ENCODE measurements at regions not wholly inside any gene's neighbourhood (a gene's known extent, or its start where the extent isn't known, plus 50 kb on each side); places are given as distances from the start of the nearest gene placed in this dataset.

DNA sequence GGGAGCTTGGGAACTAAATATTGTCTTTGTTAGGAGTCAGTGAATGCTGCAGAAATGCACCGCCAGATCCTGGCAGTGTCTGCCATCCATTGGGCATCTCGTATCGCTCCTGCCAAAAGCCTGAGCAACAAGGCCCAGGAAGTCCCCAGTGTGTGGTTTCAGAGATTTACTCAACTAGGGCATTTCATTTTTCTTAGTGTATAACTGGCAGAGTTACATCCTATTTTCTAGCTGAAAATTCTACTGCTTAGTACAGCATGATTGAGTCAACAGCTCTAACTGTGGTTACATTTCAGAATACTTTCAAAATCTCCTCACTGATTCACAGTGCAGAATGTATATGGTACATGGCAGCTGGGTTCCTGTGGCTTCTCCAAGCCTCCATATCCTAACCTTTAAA is 95.8 kb upstream of the CREB5 start:
- Histone ChIP-seq H3K36me3 (no peaks in the 10 kb centered on the region), H3K4me1 (ENCODE audit: insufficient read depth) (no peaks in the 10 kb centered on the region), H3K27me3 (no peaks in the 10 kb centered on the region), H3K9me3 (no peaks in the 10 kb centered on the region), H3K4me3 (no peak overlapping the region), H3K27ac (no peak overlapping the region)
- 91 to 98% (median 94%) methylated on average over 3 of the region's 3 CpGs for WGBS, 3 donors
- DNase-seq: no peak
- intact Hi-C loops (cut with DNase I): no loop called here
- TF ChIP-seq EP300 (IDR thresholded peaks at IDR 0.05): no peak
- TF ChIP-seq, protein P1, sequence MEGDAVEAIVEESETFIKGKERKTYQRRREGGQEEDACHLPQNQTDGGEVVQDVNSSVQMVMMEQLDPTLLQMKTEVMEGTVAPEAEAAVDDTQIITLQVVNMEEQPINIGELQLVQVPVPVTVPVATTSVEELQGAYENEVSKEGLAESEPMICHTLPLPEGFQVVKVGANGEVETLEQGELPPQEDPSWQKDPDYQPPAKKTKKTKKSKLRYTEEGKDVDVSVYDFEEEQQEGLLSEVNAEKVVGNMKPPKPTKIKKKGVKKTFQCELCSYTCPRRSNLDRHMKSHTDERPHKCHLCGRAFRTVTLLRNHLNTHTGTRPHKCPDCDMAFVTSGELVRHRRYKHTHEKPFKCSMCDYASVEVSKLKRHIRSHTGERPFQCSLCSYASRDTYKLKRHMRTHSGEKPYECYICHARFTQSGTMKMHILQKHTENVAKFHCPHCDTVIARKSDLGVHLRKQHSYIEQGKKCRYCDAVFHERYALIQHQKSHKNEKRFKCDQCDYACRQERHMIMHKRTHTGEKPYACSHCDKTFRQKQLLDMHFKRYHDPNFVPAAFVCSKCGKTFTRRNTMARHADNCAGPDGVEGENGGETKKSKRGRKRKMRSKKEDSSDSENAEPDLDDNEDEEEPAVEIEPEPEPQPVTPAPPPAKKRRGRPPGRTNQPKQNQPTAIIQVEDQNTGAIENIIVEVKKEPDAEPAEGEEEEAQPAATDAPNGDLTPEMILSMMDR (IDR thresholded peaks at IDR 0.05): no peak
- no peak for TF ChIP-seq POLR2A (IDR thresholded peaks at IDR 0.05)

DNA sequence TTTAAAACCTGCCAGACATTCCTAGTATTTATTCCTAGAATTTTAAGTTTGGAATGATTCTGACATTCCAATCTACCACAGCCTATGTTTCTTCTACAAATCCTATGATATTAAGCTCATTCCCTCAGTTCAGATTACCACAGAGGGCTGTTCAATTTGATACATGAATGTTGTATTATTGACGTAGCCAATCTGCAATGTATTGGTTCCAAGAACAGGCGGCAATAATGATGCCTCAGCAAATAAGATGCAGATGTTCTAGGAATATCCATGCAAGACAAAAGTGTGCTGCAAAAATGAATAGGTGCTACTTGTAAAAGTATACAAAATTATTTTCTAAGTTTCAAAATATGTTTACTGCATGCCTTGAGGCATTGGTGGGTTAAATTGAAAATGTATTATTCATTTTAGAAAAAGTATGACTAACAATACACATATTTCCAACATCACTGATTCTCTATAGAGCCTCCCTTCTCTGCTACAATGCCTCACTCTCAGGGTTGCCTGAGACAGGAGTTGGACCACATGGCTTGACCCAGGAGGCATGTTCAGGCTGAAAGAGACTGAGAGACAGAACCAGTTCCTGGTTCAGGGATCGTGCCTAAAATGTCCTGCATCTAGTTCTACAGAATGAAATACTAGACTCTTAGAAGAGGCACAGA is 94.1 kb upstream of the CREB5 start:
- Histone ChIP-seq H3K36me3 (no peaks in the 10 kb centered on the region), H3K27me3 (no peaks in the 10 kb centered on the region), H3K27ac (no peak overlapping the region), H3K4me1 (ENCODE audit: insufficient read depth) (no peaks in the 10 kb centered on the region), H3K4me3 (no peak overlapping the region), H3K9me3 (no peaks in the 10 kb centered on the region)
- DNase-seq: no peak
- TF ChIP-seq EP300 (IDR thresholded peaks at IDR 0.05) (no peak), POLR2A (IDR thresholded peaks at IDR 0.05) (no peak)
- TF ChIP-seq, protein P1 (IDR thresholded peaks at IDR 0.05): no peak
- 64 to 78% (median 75%) methylated on average over 3 of the region's 3 CpGs for WGBS, 3 donors
- intact Hi-C loops (cut with DNase I): no loop called here

DNA sequence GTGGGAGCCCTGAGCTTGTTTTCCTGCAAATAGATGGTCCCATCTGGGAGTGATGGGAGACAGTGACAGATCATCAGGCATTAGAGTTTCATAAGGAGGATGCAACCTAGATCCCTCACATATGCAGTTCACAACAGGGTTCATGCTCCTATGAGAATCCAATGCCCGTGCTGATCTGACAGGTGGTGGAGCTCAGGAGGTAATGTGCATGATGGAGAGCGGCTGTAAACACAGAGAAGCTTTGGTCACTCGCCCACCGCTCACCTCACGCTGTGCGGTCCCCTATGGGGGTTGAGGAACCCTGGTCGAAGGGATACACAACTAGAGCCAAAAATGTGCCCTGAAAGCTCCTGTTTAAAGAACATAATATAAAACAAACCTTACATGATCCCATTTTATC is 88.5 kb upstream of the CREB5 start:
- no peaks in the 10 kb centered on the region for H3K27me3 ChIP-seq
- TF ChIP-seq, protein P1 (IDR thresholded peaks at IDR 0.05): no peak
- TF ChIP-seq POLR2A (IDR thresholded peaks at IDR 0.05) (no peak), EP300 (IDR thresholded peaks at IDR 0.05) (no peak)
- H3K9me3 ChIP-seq: no peaks in the 10 kb centered on the region
- WGBS, 3 donors: 83 to 89% (median 87%) methylated on average over 7 of the region's 7 CpGs
- no peak overlapping the region for H3K4me3 ChIP-seq
- no peaks in the 10 kb centered on the region for H3K4me1 ChIP-seq (ENCODE audit: insufficient read depth)
- no peak overlapping the region for H3K27ac ChIP-seq
- H3K36me3 ChIP-seq: no peaks in the 10 kb centered on the region
- DNase-seq: no peak
- intact Hi-C loops (cut with DNase I): no loop called here

DNA sequence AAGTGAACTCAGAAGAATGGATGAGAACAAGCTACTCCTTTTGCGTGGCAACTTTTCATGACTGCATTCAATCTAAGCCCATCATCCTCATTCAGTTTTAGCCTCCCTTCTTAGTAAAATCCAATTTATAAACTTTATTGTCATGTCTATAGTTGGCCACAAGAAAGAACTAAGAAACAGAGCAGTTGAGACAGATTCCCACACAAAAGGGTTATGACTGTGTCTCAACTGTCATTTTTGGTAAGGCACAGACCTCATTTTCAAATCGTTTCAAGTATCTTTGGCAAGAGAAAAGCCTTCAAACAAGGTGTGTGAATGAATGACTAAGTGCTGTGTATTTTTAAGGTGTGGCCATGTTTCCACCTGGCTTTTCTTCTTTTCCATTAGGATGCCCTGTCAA is 84.2 kb upstream of the CREB5 start:
- Histone ChIP-seq H3K27ac (no peak overlapping the region), H3K4me1 (ENCODE audit: insufficient read depth) (peaks cover 1% of the 10 kb centered on the region), H3K4me3 (no peak overlapping the region), H3K27me3 (no peaks in the 10 kb centered on the region), H3K36me3 (no peaks in the 10 kb centered on the region), H3K9me3 (no peaks in the 10 kb centered on the region)
- WGBS, 3 donors: 78 to 94% (median 84%) methylated on average over 2 of the region's 2 CpGs
- DNase-seq: no peak
- intact Hi-C loops (cut with DNase I): no loop called here
- TF ChIP-seq, protein P1 (IDR thresholded peaks at IDR 0.05): no peak
- TF ChIP-seq EP300 (IDR thresholded peaks at IDR 0.05) (no peak), POLR2A (IDR thresholded peaks at IDR 0.05) (no peak)
